NOMO-1 treated with dmso at 0.1 percent for 144 hours (cell line): ENCODE measurements at regions not wholly inside any gene's neighbourhood (a gene's known extent, or its start where the extent isn't known, plus 50 kb on each side); places are given as distances from the start of the nearest gene placed in this dataset.

Source experiments
- DNase-seq: peaks from one replicate; lab custom pipeline; 2025; ENCODE audit not compliant: unreplicated experiment; lab: John Stamatoyannopoulos, UW

- DNase-seq = no peak
These were observed 117.9 kb upstream of the PRR20G start for GRCh38 chr3:127405791-127406190.

- no peak for DNase-seq
These were observed 117.3 kb upstream of the PRR20G start for GRCh38 chr3:127405010-127405598.

- DNase-seq = no peak
These were observed 116.6 kb upstream of the PRR20G start for GRCh38 chr3:127404221-127405009.

- DNase-seq = no peak
These were observed 115.9 kb upstream of the PRR20G start for GRCh38 chr3:127403795-127404194.

- DNase-seq = no peak
These were observed 111.3 kb upstream of the PRR20G start for GRCh38 chr3:127399154-127399553.

- no peak for DNase-seq
These were observed 108.6 kb upstream of the PRR20G start for GRCh38 chr3:127396473-127396872.

GRCh38 chr3:127395663-127396355 is 108.0 kb upstream of the PRR20G start:
- DNase-seq = no peak

GRCh38 chr3:127394984-127395662 is 107.3 kb upstream of the PRR20G start:
- no peak for DNase-seq

- no peak for DNase-seq
These were observed 106.2 kb upstream of the PRR20G start for GRCh38 chr3:127394031-127394430.

- no peak for DNase-seq
These were observed 105.4 kb upstream of the PRR20G start for GRCh38 chr3:127393131-127393820.

GRCh38 chr3:127392156-127392490 is 104.3 kb upstream of the PRR20G start:
- DNase-seq = no peak

GRCh38 chr3:127391436-127392155 is 103.8 kb upstream of the PRR20G start:
- no peak for DNase-seq

- DNase-seq = no peak
These were observed 102.6 kb upstream of the PRR20G start for GRCh38 chr3:127390365-127391025.

- no peak for DNase-seq
These were observed 102.1 kb upstream of the PRR20G start for GRCh38 chr3:127389913-127390312.

GRCh38 chr3:127389420-127389819 is 101.6 kb upstream of the PRR20G start:
- DNase-seq = no peak

GRCh38 chr3:127388427-127388826 is 100.6 kb upstream of the PRR20G start:
- no peak for DNase-seq

GRCh38 chr3:127387556-127388153 is 99.8 kb upstream of the PRR20G start:
- DNase-seq = no peak

GRCh38 chr3:127387119-127387518 is 99.3 kb upstream of the PRR20G start:
- no peak for DNase-seq

GRCh38 chr3:127386490-127386889 is 98.6 kb upstream of the PRR20G start:
- DNase-seq = no peak

GRCh38 chr3:127385540-127385870 is 97.7 kb upstream of the PRR20G start:
- no peak for DNase-seq
